ENCODE measurements at regions not wholly inside any gene's neighbourhood (a gene's known extent, or its start where the extent isn't known, plus 50 kb on each side); places are given as distances from the start of the nearest gene placed in this dataset.

GRCh38 chr11:32511926-32512325 is 71.7 kb upstream of the EIF3M start:
- no peaks in the 10 kb centered on the region for H3K36me3 ChIP-seq
- no peak overlapping the region for H3K4me3 ChIP-seq
- no peaks in the 10 kb centered on the region for H3K4me1 ChIP-seq
- intact Hi-C loops (cut with DNase I), result no loop called here
- 24% methylated on average over 5 of the region's 5 CpGs for WGBS
- no peaks in the 10 kb centered on the region for H3K9me3 ChIP-seq
- H3K27ac ChIP-seq (replicated peaks in 1 of 4), result no peak overlapping the region
- H3K27me3 ChIP-seq, result peaks cover 0 to 5% (median 0%) of the 10 kb centered on the region in 4 donors
- no peak for DNase-seq (ENCODE audit: extremely low spot score)
- no peak for TF ChIP-seq POLR2AphosphoS5 (IDR thresholded peaks at IDR 0.05)
- no peak for TF ChIP-seq POLR2A (IDR thresholded peaks at IDR 0.05; ENCODE audit: low read depth)
- TF ChIP-seq EP300 (IDR thresholded peaks at IDR 0.05), result no peak
- no peak for TF ChIP-seq CTCF (IDR thresholded peaks at IDR 0.05)

- no peak overlapping the region for H3K4me3 ChIP-seq
- intact Hi-C loops (cut with DNase I), result no loop called here
- DNase-seq (ENCODE audit: extremely low spot score), result no peak
- no peaks in the 10 kb centered on the region for H3K36me3 ChIP-seq
- TF ChIP-seq EP300 (IDR thresholded peaks at IDR 0.05), result no peak
- TF ChIP-seq POLR2A (IDR thresholded peaks at IDR 0.05; ENCODE audit: low read depth), result no peak
- TF ChIP-seq CTCF (IDR thresholded peaks at IDR 0.05), result no peak
- no peak for TF ChIP-seq POLR2AphosphoS5 (IDR thresholded peaks at IDR 0.05)
- no peak overlapping the region for H3K27ac ChIP-seq (replicated peaks in 1 of 4)
- H3K4me1 ChIP-seq, result no peaks in the 10 kb centered on the region
- H3K27me3 ChIP-seq, result peaks cover 0 to 5% (median 0%) of the 10 kb centered on the region in 4 donors
- WGBS, result 42% methylated on average over 2 of the region's 3 CpGs
- H3K9me3 ChIP-seq, result no peaks in the 10 kb centered on the region
Observed at GRCh38 chr11:32510039-32510438, 73.6 kb upstream of the EIF3M start.

- Histone ChIP-seq H3K4me1 (no peaks in the 10 kb centered on the region), H3K27ac (replicated peaks in 1 of 4) (no peak overlapping the region), H3K9me3 (no peaks in the 10 kb centered on the region), H3K36me3 (no peaks in the 10 kb centered on the region), H3K4me3 (no peak overlapping the region), H3K27me3 (peaks cover 0 to 5% (median 0%) of the 10 kb centered on the region in 4 donors)
- TF ChIP-seq EP300 (IDR thresholded peaks at IDR 0.05) (no peak), POLR2AphosphoS5 (IDR thresholded peaks at IDR 0.05) (no peak), CTCF (IDR thresholded peaks at IDR 0.05) (no peak), POLR2A (IDR thresholded peaks at IDR 0.05; ENCODE audit: low read depth) (no peak)
- intact Hi-C loops (cut with DNase I), result no loop called here
- 79% methylated on average over 1 of the region's 1 CpG for WGBS
- no peak for DNase-seq (ENCODE audit: extremely low spot score)
Observed at GRCh38 chr11:32508780-32509179, 73.4 kb upstream of the WT1 start.

- H3K4me3 ChIP-seq, result no peak overlapping the region
- no peaks in the 10 kb centered on the region for H3K36me3 ChIP-seq
- 78% methylated on average over 5 of the region's 5 CpGs for WGBS
- H3K27ac ChIP-seq (replicated peaks in 1 of 4), result no peak overlapping the region
- DNase-seq (ENCODE audit: extremely low spot score), result no peak
- no peaks in the 10 kb centered on the region for H3K4me1 ChIP-seq
- no peaks in the 10 kb centered on the region for H3K27me3 ChIP-seq
- no peaks in the 10 kb centered on the region for H3K9me3 ChIP-seq
- intact Hi-C loops (cut with DNase I), result no loop called here
- no peak for TF ChIP-seq CTCF (IDR thresholded peaks at IDR 0.05)
Observed at GRCh38 chr11:32500001-32500400, 64.7 kb upstream of the WT1 start.

- Histone ChIP-seq H3K36me3 (no peaks in the 10 kb centered on the region), H3K4me3 (no peak overlapping the region), H3K27me3 (no peaks in the 10 kb centered on the region), H3K4me1 (no peaks in the 10 kb centered on the region), H3K27ac (replicated peaks in 1 of 4) (no peak overlapping the region), H3K9me3 (no peaks in the 10 kb centered on the region)
- WGBS, result 58% methylated on average over 2 of the region's 2 CpGs
- TF ChIP-seq CTCF (IDR thresholded peaks at IDR 0.05) (no peak), POLR2A (IDR thresholded peaks at IDR 0.05; ENCODE audit: low read depth) (no peak), POLR2AphosphoS5 (IDR thresholded peaks at IDR 0.05) (no peak), EP300 (IDR thresholded peaks at IDR 0.05) (no peak)
- intact Hi-C loops (cut with DNase I), result no loop called here
- DNase-seq (ENCODE audit: extremely low spot score), result no peak
Observed at GRCh38 chr11:32497951-32498350, 62.6 kb upstream of the WT1 start.

Measured in esophagus muscularis mucosa (tissue), 4 donors.